Liver (tissue), 8 donors: ENCODE measurements at regions not wholly inside any gene's neighbourhood (a gene's known extent, or its start where the extent isn't known, plus 50 kb on each side); places are given as distances from the start of the nearest gene placed in this dataset.

Experiments used
- DNase-seq: peaks from one replicate; pipeline ENCODE4 v3.0.0-alpha.2; 2017; ENCODE audit warnings: low spot score
- H3K27ac ChIP-seq, 2 donors: one replicate each; pipeline ENCODE4 v1.7.0; 2013; ENCODE audit warnings: inconsistent platforms in 2 of 2, low read length in 2 of 2, control low read depth in 1 of 2, low read depth in 1 of 2, mild to moderate bottlenecking in 1 of 2
- H3K27me3 ChIP-seq, 4 donors: one replicate each; pipeline versions ENCODE4 v1.6.1 to v1.7.0; 2013; ENCODE audit warnings: low read length in 3 of 4, inconsistent platforms in 1 of 4, mild to moderate bottlenecking in 1 of 4, moderate library complexity in 1 of 4; ENCODE audit not compliant: control insufficient read depth in 4 of 4, insufficient read depth in 4 of 4
- H3K36me3 ChIP-seq, 4 donors: one replicate each; pipeline versions ENCODE4 v1.6.1 to v1.7.0; 2013; ENCODE audit warnings: low read length in 3 of 4, mild to moderate bottlenecking in 3 of 4, low read depth in 1 of 4, moderate library complexity in 1 of 4; ENCODE audit not compliant: control insufficient read depth in 4 of 4, insufficient read depth in 3 of 4
- H3K4me1 ChIP-seq, 4 donors: one replicate each; pipeline versions ENCODE4 v1.6.1 to v1.7.0; 2013; ENCODE audit warnings: low read length in 3 of 4, mild to moderate bottlenecking in 3 of 4, moderate library complexity in 1 of 4; ENCODE audit not compliant: control insufficient read depth in 4 of 4, insufficient read depth in 4 of 4
- H3K4me3 ChIP-seq, 3 donors: one replicate each; pipeline versions ENCODE4 v1.6.1 to v1.7.0; 2013; ENCODE audit warnings: low read length in 3 of 3, control low read depth in 1 of 3, low read depth in 1 of 3, mild to moderate bottlenecking in 1 of 3
- H3K9ac ChIP-seq, 2 donors: one replicate each; pipeline ENCODE4 v1.7.0; 2013; ENCODE audit warnings: low read length in 2 of 2, mild to moderate bottlenecking in 2 of 2, moderate library complexity in 2 of 2, control low read depth in 1 of 2, low read depth in 1 of 2
- H3K9me3 ChIP-seq, 4 donors: one replicate each; pipeline versions ENCODE4 v1.6.1 to v1.7.0; 2013; ENCODE audit warnings: low read length in 3 of 4; ENCODE audit not compliant: control insufficient read depth in 4 of 4
- EGR1 ChIP-seq, 2 donors: IDR thresholded peaks; 2 replicates each; pipeline ENCODE4 v1.6.1; 2016 to 2018; ENCODE audit warnings: antibody characterized with exemption in 2 of 2, low read depth in 2 of 2
- FOXA1 ChIP-seq: IDR thresholded peaks from 2 replicates; pipeline ENCODE4 v1.6.1; 2016; ENCODE audit warnings: antibody characterized with exemption
- FOXA2 ChIP-seq: IDR thresholded peaks from 2 replicates; pipeline ENCODE4 v1.6.1; 2016; ENCODE audit warnings: antibody characterized with exemption
- GABPA ChIP-seq, 2 donors: IDR thresholded peaks in 1 of 2; conservative IDR thresholded peaks in 1 of 2; 2 replicates each; pipeline ENCODE4 v1.6.1; 2016; ENCODE audit warnings: antibody characterized with exemption in 2 of 2, mild to moderate bottlenecking in 1 of 2, moderate library complexity in 1 of 2
- HNF4A ChIP-seq, 2 donors: conservative IDR thresholded peaks; 2 replicates each; pipeline ENCODE4 v1.6.1; 2016; ENCODE audit warnings: antibody characterized with exemption in 2 of 2, mild to moderate bottlenecking in 2 of 2
- HNF4G ChIP-seq: IDR thresholded peaks from 2 replicates; pipeline ENCODE4 v1.6.1; 2016; ENCODE audit warnings: antibody characterized with exemption
- JUND ChIP-seq, 2 donors: IDR thresholded peaks; 2 replicates each; pipeline ENCODE4 v1.6.1; 2016; ENCODE audit warnings: antibody characterized with exemption in 2 of 2
- MAX ChIP-seq: IDR thresholded peaks from 2 replicates; pipeline ENCODE4 v1.6.1; 2016; ENCODE audit warnings: antibody characterized with exemption
- NR2F2 ChIP-seq: IDR thresholded peaks from 2 replicates; pipeline ENCODE4 v1.6.1; 2016; ENCODE audit warnings: antibody characterized with exemption
- RAD21 ChIP-seq, 2 donors: IDR thresholded peaks; 2 replicates each; pipeline ENCODE4 v1.6.1; 2016; ENCODE audit warnings: antibody characterized with exemption in 2 of 2, mild to moderate bottlenecking in 2 of 2
- RXRA ChIP-seq, 2 donors: IDR thresholded peaks; 2 replicates each; pipeline ENCODE4 v1.6.1; 2017 to 2018; ENCODE audit warnings: antibody characterized with exemption in 2 of 2, mild to moderate bottlenecking in 1 of 2
- SP1 ChIP-seq: IDR thresholded peaks from 2 replicates; pipeline ENCODE4 v1.6.1; 2018; ENCODE audit warnings: antibody characterized with exemption, mild to moderate bottlenecking
- TAF1 ChIP-seq: conservative IDR thresholded peaks from 2 replicates; pipeline ENCODE4 v1.6.1; 2016; ENCODE audit warnings: antibody characterized with exemption, mild to moderate bottlenecking
- YY1 ChIP-seq: IDR thresholded peaks from 2 replicates; pipeline ENCODE4 v1.6.1; 2016; ENCODE audit warnings: antibody characterized with exemption, mild to moderate bottlenecking
- WGBS: extraction: QIAGEN DNeasy Blood & Tissue Kit; methylation state at CpG from one replicate; pipeline ENCODE4 v1.1.7; 2013; 5-methylcytosine and 5-hydroxymethylcytosine counted together
- TF ChIP-seq, protein P1 (sequence below): IDR thresholded peaks from 2 replicates; pipeline ENCODE4 v1.6.1; 2016; ENCODE audit warnings: antibody characterized with exemption
- TF ChIP-seq, protein P2 (sequence below): IDR thresholded peaks from 2 replicates; pipeline ENCODE4 v1.6.1; 2016; ENCODE audit warnings: antibody characterized with exemption, mild to moderate bottlenecking
- TF ChIP-seq, protein P3 (sequence below): IDR thresholded peaks from 2 replicates; pipeline ENCODE4 v1.6.1; 2016; ENCODE audit warnings: antibody characterized with exemption
- TF ChIP-seq, protein P4 (sequence below): fragments of 150-350 bp; IDR thresholded peaks from 2 replicates; pipeline ENCODE4 v1.5.1; 2017; ENCODE audit warnings: improper control_type of control experiment, low read depth, low read length; ENCODE audit not compliant: missing input control
- donor health status: healthy.
- donor health status: healthy.
- donor health status: healthy.
- donor health status: healthy.
- donor health status: healthy.

DNA sequence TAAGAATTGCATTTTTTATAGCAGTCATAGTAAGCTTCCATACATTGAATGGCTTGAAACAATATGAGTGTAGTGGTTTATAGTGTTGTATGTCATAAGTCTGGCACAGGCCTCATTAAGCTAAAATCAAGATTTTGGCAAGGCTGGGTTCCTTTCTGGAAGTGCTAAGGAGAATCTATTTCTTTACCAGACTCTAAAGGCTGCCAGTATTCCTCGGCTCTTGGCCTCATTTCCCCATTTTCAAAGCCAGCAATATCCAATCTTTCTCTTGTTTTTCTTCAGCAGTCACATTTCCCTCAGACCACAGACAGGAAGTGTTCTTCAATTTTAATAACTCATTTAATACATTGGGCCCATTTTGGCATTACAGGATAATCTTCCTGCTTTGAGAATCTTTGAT, 1155.5 kb upstream of the PABPC4L start:
- TF ChIP-seq, protein P1, sequence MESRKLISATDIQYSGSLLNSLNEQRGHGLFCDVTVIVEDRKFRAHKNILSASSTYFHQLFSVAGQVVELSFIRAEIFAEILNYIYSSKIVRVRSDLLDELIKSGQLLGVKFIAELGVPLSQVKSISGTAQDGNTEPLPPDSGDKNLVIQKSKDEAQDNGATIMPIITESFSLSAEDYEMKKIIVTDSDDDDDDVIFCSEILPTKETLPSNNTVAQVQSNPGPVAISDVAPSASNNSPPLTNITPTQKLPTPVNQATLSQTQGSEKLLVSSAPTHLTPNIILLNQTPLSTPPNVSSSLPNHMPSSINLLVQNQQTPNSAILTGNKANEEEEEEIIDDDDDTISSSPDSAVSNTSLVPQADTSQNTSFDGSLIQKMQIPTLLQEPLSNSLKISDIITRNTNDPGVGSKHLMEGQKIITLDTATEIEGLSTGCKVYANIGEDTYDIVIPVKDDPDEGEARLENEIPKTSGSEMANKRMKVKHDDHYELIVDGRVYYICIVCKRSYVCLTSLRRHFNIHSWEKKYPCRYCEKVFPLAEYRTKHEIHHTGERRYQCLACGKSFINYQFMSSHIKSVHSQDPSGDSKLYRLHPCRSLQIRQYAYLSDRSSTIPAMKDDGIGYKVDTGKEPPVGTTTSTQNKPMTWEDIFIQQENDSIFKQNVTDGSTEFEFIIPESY: no peak
- no peak for TF ChIP-seq SP1
- TF ChIP-seq, protein P2, sequence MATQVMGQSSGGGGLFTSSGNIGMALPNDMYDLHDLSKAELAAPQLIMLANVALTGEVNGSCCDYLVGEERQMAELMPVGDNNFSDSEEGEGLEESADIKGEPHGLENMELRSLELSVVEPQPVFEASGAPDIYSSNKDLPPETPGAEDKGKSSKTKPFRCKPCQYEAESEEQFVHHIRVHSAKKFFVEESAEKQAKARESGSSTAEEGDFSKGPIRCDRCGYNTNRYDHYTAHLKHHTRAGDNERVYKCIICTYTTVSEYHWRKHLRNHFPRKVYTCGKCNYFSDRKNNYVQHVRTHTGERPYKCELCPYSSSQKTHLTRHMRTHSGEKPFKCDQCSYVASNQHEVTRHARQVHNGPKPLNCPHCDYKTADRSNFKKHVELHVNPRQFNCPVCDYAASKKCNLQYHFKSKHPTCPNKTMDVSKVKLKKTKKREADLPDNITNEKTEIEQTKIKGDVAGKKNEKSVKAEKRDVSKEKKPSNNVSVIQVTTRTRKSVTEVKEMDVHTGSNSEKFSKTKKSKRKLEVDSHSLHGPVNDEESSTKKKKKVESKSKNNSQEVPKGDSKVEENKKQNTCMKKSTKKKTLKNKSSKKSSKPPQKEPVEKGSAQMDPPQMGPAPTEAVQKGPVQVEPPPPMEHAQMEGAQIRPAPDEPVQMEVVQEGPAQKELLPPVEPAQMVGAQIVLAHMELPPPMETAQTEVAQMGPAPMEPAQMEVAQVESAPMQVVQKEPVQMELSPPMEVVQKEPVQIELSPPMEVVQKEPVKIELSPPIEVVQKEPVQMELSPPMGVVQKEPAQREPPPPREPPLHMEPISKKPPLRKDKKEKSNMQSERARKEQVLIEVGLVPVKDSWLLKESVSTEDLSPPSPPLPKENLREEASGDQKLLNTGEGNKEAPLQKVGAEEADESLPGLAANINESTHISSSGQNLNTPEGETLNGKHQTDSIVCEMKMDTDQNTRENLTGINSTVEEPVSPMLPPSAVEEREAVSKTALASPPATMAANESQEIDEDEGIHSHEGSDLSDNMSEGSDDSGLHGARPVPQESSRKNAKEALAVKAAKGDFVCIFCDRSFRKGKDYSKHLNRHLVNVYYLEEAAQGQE: no peak
- TF ChIP-seq FOXA1: no peak
- TF ChIP-seq, protein P3, sequence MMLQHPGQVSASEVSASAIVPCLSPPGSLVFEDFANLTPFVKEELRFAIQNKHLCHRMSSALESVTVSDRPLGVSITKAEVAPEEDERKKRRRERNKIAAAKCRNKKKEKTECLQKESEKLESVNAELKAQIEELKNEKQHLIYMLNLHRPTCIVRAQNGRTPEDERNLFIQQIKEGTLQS: no peak
- no peak for TF ChIP-seq JUND (IDR thresholded peaks at IDR 0.05)
- TF ChIP-seq EGR1 (IDR thresholded peaks at IDR 0.05; ENCODE audit: low read depth in 2 of 2): no peak
- no peak for TF ChIP-seq HNF4G
- no peak for TF ChIP-seq FOXA2
- no peak for TF ChIP-seq TAF1
- no peak for TF ChIP-seq YY1
- TF ChIP-seq, protein P4, sequence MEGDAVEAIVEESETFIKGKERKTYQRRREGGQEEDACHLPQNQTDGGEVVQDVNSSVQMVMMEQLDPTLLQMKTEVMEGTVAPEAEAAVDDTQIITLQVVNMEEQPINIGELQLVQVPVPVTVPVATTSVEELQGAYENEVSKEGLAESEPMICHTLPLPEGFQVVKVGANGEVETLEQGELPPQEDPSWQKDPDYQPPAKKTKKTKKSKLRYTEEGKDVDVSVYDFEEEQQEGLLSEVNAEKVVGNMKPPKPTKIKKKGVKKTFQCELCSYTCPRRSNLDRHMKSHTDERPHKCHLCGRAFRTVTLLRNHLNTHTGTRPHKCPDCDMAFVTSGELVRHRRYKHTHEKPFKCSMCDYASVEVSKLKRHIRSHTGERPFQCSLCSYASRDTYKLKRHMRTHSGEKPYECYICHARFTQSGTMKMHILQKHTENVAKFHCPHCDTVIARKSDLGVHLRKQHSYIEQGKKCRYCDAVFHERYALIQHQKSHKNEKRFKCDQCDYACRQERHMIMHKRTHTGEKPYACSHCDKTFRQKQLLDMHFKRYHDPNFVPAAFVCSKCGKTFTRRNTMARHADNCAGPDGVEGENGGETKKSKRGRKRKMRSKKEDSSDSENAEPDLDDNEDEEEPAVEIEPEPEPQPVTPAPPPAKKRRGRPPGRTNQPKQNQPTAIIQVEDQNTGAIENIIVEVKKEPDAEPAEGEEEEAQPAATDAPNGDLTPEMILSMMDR: no peak
- TF ChIP-seq MAX: no peak
- no peak for TF ChIP-seq RAD21 (IDR thresholded peaks at IDR 0.05)
- TF ChIP-seq GABPA (IDR thresholded peaks at IDR 0.05 in 1 of 2, conservative IDR thresholded peaks at IDR 0.05 in 1 of 2): no peak
- no peak for TF ChIP-seq NR2F2
- TF ChIP-seq RXRA (IDR thresholded peaks at IDR 0.05): no peak
- no peak for TF ChIP-seq HNF4A (conservative IDR thresholded peaks at IDR 0.05)
- 73% methylated on average over 1 of the region's 1 CpG for WGBS
- H3K4me1 ChIP-seq: no peaks in the 10 kb centered on the region
- H3K27ac ChIP-seq: no peak overlapping the region
- peaks cover 0 to 3% (median 0%) of the 10 kb centered on the region in 4 donors for H3K27me3 ChIP-seq
- no peak overlapping the region for H3K4me3 ChIP-seq
- DNase-seq: no peak
- H3K9ac ChIP-seq: no peak overlapping the region
- no peaks in the 10 kb centered on the region for H3K9me3 ChIP-seq
- no peaks in the 10 kb centered on the region for H3K36me3 ChIP-seq
